CD14-positive monocyte (primary cell): ENCODE measurements at regions not wholly inside any gene's neighbourhood (a gene's known extent, or its start where the extent isn't known, plus 50 kb on each side); places are given as distances from the start of the nearest gene placed in this dataset.

ENCODE experiments used
- DNase-seq, 3 donors: peaks; one replicate each; pipeline ENCODE4 v3.0.0-alpha.2; 2011 to 2022
- H2AFZ ChIP-seq: 2 replicates; pipeline ENCODE4 v1.6.0; 2012; ENCODE audit warnings: mild to moderate bottlenecking, low read depth, low read length, inconsistent platforms; ENCODE audit not compliant: insufficient read depth, poor library complexity, severe bottlenecking
- H3K27ac ChIP-seq, 2 donors: 1 replicate in 1 of 2; 2 replicates in 1 of 2; pipeline ENCODE4 v1.5.1; 2012 to 2013; ENCODE audit warnings: low read length in 2 of 2, control low read depth in 1 of 2, inconsistent platforms in 1 of 2, low read depth in 1 of 2, mild to moderate bottlenecking in 1 of 2
- H3K27me3 ChIP-seq, 2 donors: one replicate each; pipeline versions ENCODE4 v1.6.0 to v1.6.1; 2011 to 2013; ENCODE audit warnings: low read length in 2 of 2; ENCODE audit not compliant: control insufficient read depth in 2 of 2, insufficient read depth in 2 of 2
- H3K36me3 ChIP-seq, 2 donors: replicated peaks in 1 of 2; 1 replicate in 1 of 2; 2 replicates in 1 of 2; pipeline versions ENCODE4 v1.5.1 to v1.6.1; 2012 to 2013; ENCODE audit warnings: low read length in 2 of 2, control low read depth in 1 of 2, inconsistent platforms in 1 of 2, mild to moderate bottlenecking in 1 of 2; ENCODE audit not compliant: insufficient read depth in 2 of 2, control insufficient read depth in 1 of 2
- H3K4me1 ChIP-seq, 2 donors: 1 replicate in 1 of 2; 2 replicates in 1 of 2; pipeline versions ENCODE4 v1.5.1 to v1.6.1; 2012 to 2013; ENCODE audit warnings: low read length in 2 of 2, control low read depth in 1 of 2, inconsistent platforms in 1 of 2, mild to moderate bottlenecking in 1 of 2, moderate library complexity in 1 of 2; ENCODE audit not compliant: insufficient read depth in 2 of 2, control insufficient read depth in 1 of 2
- H3K4me2 ChIP-seq: replicated peaks from 2 replicates; pipeline ENCODE3; 2012; ENCODE audit warnings: low read length, moderate library complexity, mild to moderate bottlenecking; ENCODE audit not compliant: poor library complexity, severe bottlenecking; ENCODE audit errors: extremely low read depth
- H3K4me3 ChIP-seq, 3 experiments: fragments of 200-600 bp in 1 of 3; sonication (generic) in 1 of 3; replicated peaks in 1 of 3; 1 replicate in 2 of 3; 2 replicates in 1 of 3; pipeline ENCODE4 v1.5.1; 2011 to 2013; ENCODE audit warnings: low read length in 3 of 3, mild to moderate bottlenecking in 3 of 3, control low read depth in 2 of 3, low read depth in 2 of 3, inconsistent platforms in 1 of 3, moderate library complexity in 1 of 3
- H3K79me2 ChIP-seq: 2 replicates; pipeline ENCODE4 v1.6.0; 2012; ENCODE audit warnings: mild to moderate bottlenecking, control low read depth, inconsistent platforms, low read length, moderate library complexity; ENCODE audit not compliant: insufficient read depth
- H3K9ac ChIP-seq: 2 replicates; pipeline ENCODE4 v1.6.0; 2017; ENCODE audit warnings: low read length, mild to moderate bottlenecking; ENCODE audit not compliant: insufficient read depth, poor library complexity, severe bottlenecking
- H3K9me3 ChIP-seq, 2 donors: replicated peaks in 1 of 2; 1 replicate in 1 of 2; 2 replicates in 1 of 2; pipeline versions ENCODE4 v1.5.1 to v1.6.1; 2012 to 2013; ENCODE audit warnings: low read length in 2 of 2, control low read depth in 1 of 2; ENCODE audit not compliant: control insufficient read depth in 1 of 2, insufficient read depth in 1 of 2
- H4K20me1 ChIP-seq: 2 replicates; pipeline ENCODE4 v1.6.0; 2012; ENCODE audit warnings: mild to moderate bottlenecking, low read length, control low read depth, moderate library complexity; ENCODE audit not compliant: insufficient read depth
- H3K27ac Mint-ChIP-seq, 7 donors: one replicate each; pipeline ENCODE4 v1.8.0; 2020; ENCODE audit warnings: mild to moderate bottlenecking in 7 of 7, mixed read lengths in 7 of 7, moderate library complexity in 6 of 7, inconsistent platforms in 2 of 7
- H3K27me3 Mint-ChIP-seq, 3 donors: one replicate each; pipeline ENCODE4 v1.8.0; 2021 to 2022; ENCODE audit warnings: low read depth in 3 of 3, mild to moderate bottlenecking in 3 of 3, mixed read lengths in 3 of 3, moderate library complexity in 3 of 3, inconsistent platforms in 1 of 3
- H3K36me3 Mint-ChIP-seq, 2 donors: one replicate each; pipeline ENCODE4 v1.8.0; 2020; ENCODE audit warnings: mixed read lengths in 2 of 2, inconsistent platforms in 1 of 2, mild to moderate bottlenecking in 1 of 2
- H3K4me1 Mint-ChIP-seq: one replicate; pipeline ENCODE4 v1.8.0; 2020; ENCODE audit warnings: mild to moderate bottlenecking, mixed read lengths
- H3K4me3 Mint-ChIP-seq, 2 donors: one replicate each; pipeline ENCODE4 v1.8.0; 2020; ENCODE audit warnings: mild to moderate bottlenecking in 2 of 2, mixed read lengths in 2 of 2, moderate library complexity in 1 of 2
- H3K9me3 Mint-ChIP-seq, 7 donors: one replicate each; pipeline ENCODE4 v1.8.0; 2020 to 2022; ENCODE audit warnings: mixed read lengths in 7 of 7, mild to moderate bottlenecking in 6 of 7, moderate library complexity in 6 of 7, inconsistent platforms in 2 of 7
- CTCF ChIP-seq: fragments of 200-600 bp; IDR thresholded peaks from one replicate; pipeline ENCODE4 v1.8.0; 2022; ENCODE audit warnings: antibody characterized with exemption, mild to moderate bottlenecking
- WGBS: methylation state at CpG from one replicate; pipeline ENCODE4 v1.1.5; 2013; ENCODE audit warnings: missing lambda C conversion rate; ENCODE audit not compliant: insufficient coverage; 5-methylcytosine and 5-hydroxymethylcytosine counted together
- intact Hi-C, 2 donors: fragments of 100-400 bp; cut with micrococcal nuclease; formaldehyde crosslinking; loops; one replicate each; pipeline versions ENCODE4 v1.15.0 to v1.15.1; 2023

- H3K36me3 ChIP-seq = no peaks in the 10 kb centered on the region
- Mint-ChIP-seq H3K4me3 (no peak overlapping the region), H3K27ac (peak overlapping the region in 1 of 7 donors; percentile 80), H3K9me3 (peaks cover 0 to 2% (median 0%) of the 10 kb centered on the region in 7 donors), H3K36me3 (no peaks in the 10 kb centered on the region), H3K4me1 (no peaks in the 10 kb centered on the region), H3K27me3 (peaks cover 0 to 1% (median 1%) of the 10 kb centered on the region in 3 donors)
- H3K4me3 ChIP-seq = no peak overlapping the region
- no peak overlapping the region for H3K27ac ChIP-seq
- H3K4me1 ChIP-seq = no peaks in the 10 kb centered on the region
- TF ChIP-seq CTCF = no peak
- no peak overlapping the region for H3K9ac ChIP-seq
- DNase-seq = no peak
- H3K4me2 ChIP-seq = no peak overlapping the region
- no peaks in the 10 kb centered on the region for H3K27me3 ChIP-seq
- H4K20me1 ChIP-seq = no peaks in the 10 kb centered on the region
- no peak overlapping the region for H2AFZ ChIP-seq
- intact Hi-C loops = no loop called here
- H3K79me2 ChIP-seq = no peaks in the 10 kb centered on the region
- WGBS = 94% methylated on average over 2 of the region's 2 CpGs
- no peaks in the 10 kb centered on the region for H3K9me3 ChIP-seq
Observed at GRCh38 chr9:117480253-117480652, 65.4 kb upstream of the ASTN2 start.

GRCh38 chr9:117473293-117473692 is 58.4 kb upstream of the ASTN2 start:
- no peaks in the 10 kb centered on the region for H3K4me1 ChIP-seq
- H3K36me3 ChIP-seq = no peaks in the 10 kb centered on the region
- peaks cover 0 to 6% (median 0%) of the 10 kb centered on the region in 7 donors for H3K9me3 Mint-ChIP-seq
- no peak overlapping the region for H3K4me3 Mint-ChIP-seq
- H3K27ac Mint-ChIP-seq = no peak overlapping the region
- H3K4me1 Mint-ChIP-seq = no peaks in the 10 kb centered on the region
- no peaks in the 10 kb centered on the region for H4K20me1 ChIP-seq
- H3K36me3 Mint-ChIP-seq = no peaks in the 10 kb centered on the region
- no peaks in the 10 kb centered on the region for H3K27me3 ChIP-seq
- intact Hi-C loops = no loop called here
- DNase-seq = no peak
- H2AFZ ChIP-seq = no peak overlapping the region
- H3K4me2 ChIP-seq = no peak overlapping the region
- no peak overlapping the region for H3K27ac ChIP-seq
- TF ChIP-seq CTCF = no peak
- WGBS = no CpG with 5 or more reads among the region's 1 CpG
- no peaks in the 10 kb centered on the region for H3K9me3 ChIP-seq
- no peak overlapping the region for H3K9ac ChIP-seq
- peaks cover 1 to 3% (median 2%) of the 10 kb centered on the region in 3 donors for H3K27me3 Mint-ChIP-seq
- H3K79me2 ChIP-seq = no peaks in the 10 kb centered on the region
- H3K4me3 ChIP-seq = no peak overlapping the region
